Activated CD4-positive, CD25-positive, alpha-beta regulatory T cell treated with anti-CD3 and anti-CD28 coated beads, Interleukin-2, amount 50 U/mL, for 16 hours (primary cell): ENCODE measurements at regions not wholly inside any gene's neighbourhood (a gene's known extent, or its start where the extent isn't known, plus 50 kb on each side); places are given as distances from the start of the nearest gene placed in this dataset.

Experiments
- DNase-seq: peaks from one replicate; pipeline ENCODE4 v3.0.0-alpha.2; 2020; ENCODE audit warnings: low read depth, low spot score

DNA sequence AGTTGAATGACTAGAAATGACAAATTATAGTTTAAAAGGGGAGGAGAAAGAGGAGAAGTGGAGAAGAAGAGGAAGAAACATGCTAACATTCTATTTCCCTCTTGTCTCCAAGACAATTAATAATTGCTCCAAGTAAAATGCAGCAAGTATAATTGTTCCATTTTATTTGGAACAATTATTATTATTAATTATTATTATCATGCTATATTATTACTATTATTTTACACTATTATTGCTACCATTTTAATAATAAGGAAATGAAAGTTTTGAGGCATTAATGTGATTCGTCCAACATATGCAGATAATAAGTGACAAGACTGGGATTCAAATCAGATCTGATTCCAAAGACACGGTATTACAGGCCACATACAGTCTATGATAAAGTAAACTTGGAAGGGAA is 293.6 kb upstream of the ZC3H12C start:
- DNase-seq, result no peak

- no peak for DNase-seq
Measured at GRCh38 chr11:109804911-109805310, 288.3 kb upstream of the ZC3H12C start.

DNA sequence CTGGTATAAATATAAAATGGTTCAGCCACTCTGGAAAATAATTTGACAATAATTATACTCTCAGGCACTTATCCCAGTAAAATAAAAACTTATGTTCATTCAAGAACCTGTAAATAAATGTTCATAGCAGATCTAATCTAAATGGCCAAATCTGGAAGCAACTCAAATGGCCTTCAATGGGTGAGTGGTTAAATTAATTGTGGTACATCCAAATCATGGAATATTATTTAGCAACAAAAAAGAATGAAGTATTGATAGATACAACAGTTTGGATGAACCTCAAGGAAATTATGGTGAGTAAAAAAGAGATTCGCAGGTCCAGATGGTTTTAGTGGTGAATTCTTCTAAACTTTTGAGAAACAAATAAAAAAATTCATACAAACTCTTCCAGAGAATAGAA is 287.0 kb upstream of the ZC3H12C start:
- no peak for DNase-seq

DNA sequence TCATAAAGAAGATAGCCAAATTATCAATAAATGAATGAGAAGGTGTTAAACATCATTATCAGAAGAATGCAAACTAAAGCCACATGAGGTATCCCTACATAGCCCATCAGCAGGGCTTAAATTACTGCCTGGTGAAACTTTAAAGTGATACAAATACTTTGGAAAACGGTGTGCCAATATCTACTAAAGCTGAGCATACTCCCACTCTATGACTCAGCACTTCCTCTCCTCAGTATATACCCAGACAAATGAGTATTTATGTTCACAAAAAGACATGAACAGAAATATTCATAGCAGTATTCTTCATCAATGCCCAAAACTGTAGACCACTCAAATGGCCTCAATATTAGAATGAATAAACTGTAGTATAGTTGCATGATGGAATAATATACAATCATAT is 284.6 kb upstream of the ZC3H12C start:
- no peak for DNase-seq

GRCh38 chr11:109814824-109815223 is 278.4 kb upstream of the ZC3H12C start:
- DNase-seq, result no peak

GRCh38 chr11:109815500-109816150 is 277.6 kb upstream of the ZC3H12C start:
- no peak for DNase-seq

GRCh38 chr11:109818290-109818689 is 274.9 kb upstream of the ZC3H12C start:
- DNase-seq, result no peak

DNA sequence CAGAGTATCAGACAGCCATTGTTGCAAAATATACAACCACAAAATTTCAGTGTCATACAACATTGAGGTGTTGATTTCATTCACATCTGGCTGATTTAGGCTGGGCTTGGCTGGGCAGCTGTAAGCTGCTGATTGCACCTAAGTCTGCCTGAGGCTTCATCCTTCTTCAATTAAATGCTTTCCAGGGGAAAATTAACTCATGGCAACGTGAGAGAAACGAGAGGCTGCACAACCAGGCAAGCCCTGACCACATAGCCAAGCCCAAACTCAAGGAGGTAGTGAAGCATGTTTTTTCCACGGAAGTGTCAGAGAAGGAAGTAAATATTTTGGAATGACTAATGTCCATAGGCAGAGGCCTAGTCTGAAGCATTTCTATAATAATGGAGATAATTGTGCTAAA is 273.8 kb upstream of the ZC3H12C start:
- no peak for DNase-seq

GRCh38 chr11:109821511-109821910 is 271.7 kb upstream of the ZC3H12C start:
- DNase-seq, result no peak

GRCh38 chr11:109822436-109823102 is 270.6 kb upstream of the ZC3H12C start:
- no peak for DNase-seq

GRCh38 chr11:109828387-109828786 is 264.8 kb upstream of the ZC3H12C start:
- DNase-seq, result no peak

- DNase-seq, result no peak
Measured at GRCh38 chr11:109838026-109838425, 255.2 kb upstream of the ZC3H12C start.

DNA sequence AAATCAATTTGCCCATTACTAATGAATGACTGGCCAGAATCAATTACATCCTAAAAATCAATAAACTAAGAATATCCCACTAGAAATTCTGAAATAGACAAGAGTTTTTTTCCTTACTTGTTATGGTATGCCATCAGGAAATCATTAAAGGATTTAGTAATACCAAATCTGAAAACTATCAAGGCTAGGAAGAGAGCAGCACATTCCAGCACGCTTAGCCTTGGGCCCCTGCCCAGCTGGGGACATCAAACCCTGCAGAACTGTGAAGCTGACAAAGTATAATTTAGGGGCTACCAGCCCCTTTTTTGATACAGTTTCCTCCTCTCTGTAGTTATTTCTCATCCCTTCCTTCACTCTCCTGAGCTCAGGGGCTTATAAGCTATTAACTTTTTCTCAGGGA is 247.8 kb upstream of the ZC3H12C start:
- DNase-seq, result no peak

GRCh38 chr11:109847621-109848020 is 245.6 kb upstream of the ZC3H12C start:
- no peak for DNase-seq

DNA sequence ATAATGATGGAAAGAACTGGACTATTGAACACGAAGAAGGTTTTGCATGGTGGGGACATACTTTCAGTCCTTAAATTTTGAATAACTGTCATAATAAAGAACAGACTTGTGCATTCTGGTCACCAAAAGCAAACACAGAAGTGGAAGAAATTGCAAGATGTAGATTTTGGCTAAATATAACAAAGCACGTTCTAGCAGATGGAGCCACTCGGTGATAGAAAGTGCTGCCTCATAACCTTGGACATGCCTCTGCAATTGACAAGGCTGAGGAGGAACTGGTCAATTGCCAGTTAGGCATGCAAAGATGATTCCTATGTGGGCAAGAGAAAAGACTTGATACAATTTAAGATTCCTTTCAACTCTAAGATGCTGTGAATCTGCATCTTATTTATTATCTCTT is 244.1 kb upstream of the ZC3H12C start:
- no peak for DNase-seq

- no peak for DNase-seq
Measured at GRCh38 chr11:109849946-109850345, 243.2 kb upstream of the ZC3H12C start.

DNA sequence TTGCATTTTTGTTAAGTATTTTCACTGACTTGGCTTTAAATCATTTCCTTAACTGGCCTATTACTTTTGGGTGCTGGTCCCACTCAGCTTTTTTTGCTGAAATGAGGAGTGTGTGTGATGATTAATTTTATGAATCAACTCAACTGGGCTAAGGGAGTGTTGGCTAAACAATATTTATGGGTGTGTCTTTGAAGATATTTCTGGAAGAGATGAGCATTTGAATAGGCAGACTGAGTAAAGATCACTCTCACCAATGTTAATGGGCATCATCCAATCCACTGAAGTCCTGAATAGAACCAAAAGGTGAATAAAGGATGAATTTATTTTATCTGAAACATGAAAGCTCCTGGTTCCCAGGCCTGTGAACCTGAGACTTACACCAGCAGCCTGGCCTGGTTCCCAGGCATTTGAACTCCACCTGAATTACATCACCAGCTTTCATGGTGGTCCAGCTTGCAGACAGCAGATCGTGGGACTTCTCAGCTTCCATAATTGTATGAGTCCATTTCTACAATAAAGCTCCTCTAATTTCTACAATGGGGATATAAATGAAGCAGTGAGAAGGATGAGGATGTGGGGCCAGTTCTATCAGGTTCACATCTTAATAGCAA is 241.3 kb upstream of the ZC3H12C start:
- DNase-seq, result no peak

DNA sequence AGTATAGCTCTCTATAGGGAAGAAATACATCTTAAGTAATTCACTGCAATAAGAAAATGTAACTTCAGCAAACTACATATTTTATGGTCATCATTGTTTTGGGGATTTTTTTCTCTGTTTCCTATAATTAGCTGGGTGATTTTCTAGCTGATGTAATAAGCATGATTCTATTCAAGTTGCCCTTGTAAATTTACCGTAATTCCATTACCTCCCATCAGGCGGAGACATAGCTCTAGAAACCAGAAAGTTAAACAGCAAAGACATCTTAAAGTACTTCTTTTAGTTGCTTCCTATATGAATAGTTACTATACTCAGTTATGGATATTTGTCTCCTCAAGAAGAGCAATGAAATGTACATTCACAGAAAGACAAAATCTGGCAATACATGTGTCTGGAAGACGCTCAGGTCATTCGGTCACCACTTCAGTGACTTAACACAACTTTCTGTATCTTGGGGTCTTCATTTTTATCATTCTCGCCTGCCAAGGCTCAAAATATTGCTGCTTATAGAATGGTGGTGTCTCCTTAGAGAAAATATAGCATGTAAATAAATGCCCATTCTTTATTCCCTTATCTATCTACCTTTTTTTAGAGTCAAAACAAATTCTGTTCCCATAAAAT is 239.9 kb upstream of the ZC3H12C start:
- DNase-seq, result no peak

DNA sequence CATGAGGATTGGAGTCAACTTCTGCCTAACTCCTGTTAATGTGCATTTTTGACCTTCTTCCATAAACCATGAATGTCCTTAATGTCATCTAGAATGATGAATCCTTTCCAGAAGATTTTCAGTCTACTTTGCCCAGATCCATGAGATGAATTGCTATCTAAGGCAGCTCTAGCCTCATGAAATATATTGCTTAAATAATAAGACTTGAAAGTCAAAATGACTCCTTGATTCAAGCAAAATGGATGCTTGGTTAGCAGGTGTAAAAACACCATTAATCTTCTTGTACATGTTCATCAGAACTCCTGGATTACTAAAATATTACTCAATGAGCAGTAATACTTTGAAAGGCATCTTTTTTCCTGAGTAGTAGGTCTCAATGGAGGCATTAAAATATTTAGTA is 238.5 kb upstream of the ZC3H12C start:
- DNase-seq, result no peak

- DNase-seq, result no peak
Measured at GRCh38 chr11:109856928-109857327, 236.3 kb upstream of the ZC3H12C start.

DNA sequence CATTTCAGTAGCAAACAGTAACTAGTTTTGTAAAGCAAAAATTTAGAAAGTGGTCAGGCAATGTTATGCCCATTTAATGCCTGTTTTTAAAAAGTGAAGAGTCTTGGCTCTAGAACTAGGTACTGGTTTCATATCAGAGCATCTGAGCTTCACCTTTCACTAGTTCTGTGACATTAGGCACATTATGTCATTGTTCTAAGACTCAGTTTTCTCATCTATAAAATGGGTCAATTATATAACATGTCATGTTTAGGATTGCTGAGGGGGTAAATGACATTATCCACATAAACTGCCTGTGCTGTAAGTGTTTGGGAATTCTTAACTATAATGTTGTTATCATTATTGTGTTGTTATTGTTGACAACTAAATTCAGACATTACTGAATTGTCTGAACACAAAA is 235.6 kb upstream of the ZC3H12C start:
- no peak for DNase-seq

DNA sequence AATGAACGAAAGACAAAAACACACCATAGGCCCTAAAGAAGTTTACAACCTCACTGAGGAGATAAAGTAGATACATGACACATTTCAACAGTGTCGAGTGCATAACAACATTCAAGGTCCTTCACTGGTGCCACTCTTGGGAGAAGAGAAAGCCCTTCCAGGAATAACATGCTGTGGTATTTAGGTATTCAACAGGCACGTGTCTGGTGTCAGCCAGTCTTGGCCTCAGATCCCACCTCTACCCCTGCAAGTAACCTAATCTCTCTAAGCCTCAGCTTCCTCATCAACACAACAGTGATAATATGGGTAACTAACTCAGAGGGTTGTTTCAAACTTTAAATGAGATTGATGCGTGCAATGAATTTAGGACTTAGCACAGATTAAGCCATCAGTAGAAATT is 235.0 kb upstream of the ZC3H12C start:
- no peak for DNase-seq
